T-helper 2 cell treated with Interferon-gamma antibody and Interleukin-4, amounts not matched to agents 5 μg/mL and 100 μg/mL, for 36 hours (primary cell): ENCODE measurements at regions not wholly inside any gene's neighbourhood (a gene's known extent, or its start where the extent isn't known, plus 50 kb on each side); places are given as distances from the start of the nearest gene placed in this dataset.

Source experiments
- DNase-seq: peaks from one replicate; pipeline ENCODE4 v3.0.0; 2021; ENCODE audit warnings: low spot score
- H3K27ac Mint-ChIP-seq: one replicate; pipeline ENCODE4 v1.8.0; 2021; ENCODE audit warnings: mild to moderate bottlenecking, mixed read lengths
- H3K27me3 Mint-ChIP-seq: one replicate; pipeline ENCODE4 v1.8.0; 2021; ENCODE audit warnings: low read depth, mixed read lengths
- H3K36me3 Mint-ChIP-seq: one replicate; pipeline ENCODE4 v1.8.0; 2021; ENCODE audit warnings: low read depth, mixed read lengths
- H3K4me1 Mint-ChIP-seq: one replicate; pipeline ENCODE4 v1.8.0; 2021; ENCODE audit warnings: low read depth, mixed read lengths
- H3K4me3 Mint-ChIP-seq: one replicate; pipeline ENCODE4 v1.8.0; 2022; ENCODE audit warnings: mild to moderate bottlenecking, moderate library complexity, mixed read lengths
- H3K9me3 Mint-ChIP-seq: one replicate; pipeline ENCODE4 v1.8.0; 2021; ENCODE audit warnings: mixed read lengths

- Mint-ChIP-seq H3K4me1 (no peaks in the 10 kb centered on the region), H3K27ac (no peak overlapping the region), H3K27me3 (no peaks in the 10 kb centered on the region), H3K4me3 (no peak overlapping the region), H3K36me3 (no peaks in the 10 kb centered on the region), H3K9me3 (no peaks in the 10 kb centered on the region)
- no peak for DNase-seq
Observed at GRCh38 chr11:71068963-71069362, 183.4 kb downstream of the SHANK2 start.

GRCh38 chr11:71067753-71068152 is 184.6 kb downstream of the SHANK2 start:
- no peaks in the 10 kb centered on the region for H3K36me3 Mint-ChIP-seq
- DNase-seq = no peak
- H3K27me3 Mint-ChIP-seq = no peaks in the 10 kb centered on the region
- H3K4me3 Mint-ChIP-seq = no peak overlapping the region
- H3K4me1 Mint-ChIP-seq = no peaks in the 10 kb centered on the region
- no peaks in the 10 kb centered on the region for H3K9me3 Mint-ChIP-seq
- no peak overlapping the region for H3K27ac Mint-ChIP-seq

GRCh38 chr11:71066311-71066710 is 186.1 kb downstream of the SHANK2 start:
- Mint-ChIP-seq H3K36me3 (no peaks in the 10 kb centered on the region), H3K4me1 (no peaks in the 10 kb centered on the region), H3K27me3 (no peaks in the 10 kb centered on the region), H3K4me3 (no peak overlapping the region), H3K9me3 (no peaks in the 10 kb centered on the region), H3K27ac (no peak overlapping the region)
- no peak for DNase-seq

- Mint-ChIP-seq H3K4me3 (no peak overlapping the region), H3K4me1 (no peaks in the 10 kb centered on the region), H3K27me3 (no peaks in the 10 kb centered on the region), H3K27ac (no peak overlapping the region), H3K36me3 (no peaks in the 10 kb centered on the region), H3K9me3 (no peaks in the 10 kb centered on the region)
- DNase-seq = no peak
Observed at GRCh38 chr11:71065841-71066240, 186.5 kb downstream of the SHANK2 start.

GRCh38 chr11:71064702-71065515 is 187.5 kb downstream of the SHANK2 start:
- Mint-ChIP-seq H3K27ac (no peak overlapping the region), H3K27me3 (no peaks in the 10 kb centered on the region), H3K9me3 (no peaks in the 10 kb centered on the region), H3K4me1 (no peaks in the 10 kb centered on the region), H3K4me3 (no peak overlapping the region), H3K36me3 (no peaks in the 10 kb centered on the region)
- no peak for DNase-seq

GRCh38 chr11:71064183-71064582 is 188.2 kb downstream of the SHANK2 start:
- Mint-ChIP-seq H3K4me3 (no peak overlapping the region), H3K4me1 (no peaks in the 10 kb centered on the region), H3K9me3 (no peaks in the 10 kb centered on the region), H3K27ac (no peak overlapping the region), H3K27me3 (no peaks in the 10 kb centered on the region), H3K36me3 (no peaks in the 10 kb centered on the region)
- no peak for DNase-seq

- H3K9me3 Mint-ChIP-seq = no peaks in the 10 kb centered on the region
- H3K27me3 Mint-ChIP-seq = no peaks in the 10 kb centered on the region
- H3K4me3 Mint-ChIP-seq = no peak overlapping the region
- H3K36me3 Mint-ChIP-seq = no peaks in the 10 kb centered on the region
- H3K4me1 Mint-ChIP-seq = no peaks in the 10 kb centered on the region
- H3K27ac Mint-ChIP-seq = no peak overlapping the region
- no peak for DNase-seq
Observed at GRCh38 chr11:71063129-71063528, 189.2 kb downstream of the SHANK2 start.

GRCh38 chr11:71062199-71062598 is 190.2 kb downstream of the SHANK2 start:
- no peak overlapping the region for H3K27ac Mint-ChIP-seq
- no peaks in the 10 kb centered on the region for H3K36me3 Mint-ChIP-seq
- H3K9me3 Mint-ChIP-seq = no peaks in the 10 kb centered on the region
- no peaks in the 10 kb centered on the region for H3K4me1 Mint-ChIP-seq
- no peaks in the 10 kb centered on the region for H3K27me3 Mint-ChIP-seq
- DNase-seq = no peak
- H3K4me3 Mint-ChIP-seq = no peak overlapping the region

- Mint-ChIP-seq H3K4me1 (no peaks in the 10 kb centered on the region), H3K27ac (no peak overlapping the region), H3K9me3 (no peaks in the 10 kb centered on the region), H3K4me3 (no peak overlapping the region), H3K27me3 (no peaks in the 10 kb centered on the region), H3K36me3 (no peaks in the 10 kb centered on the region)
- DNase-seq = no peak
Observed at GRCh38 chr11:71060391-71060791, 192.0 kb downstream of the SHANK2 start.

- no peak for DNase-seq
- H3K4me3 Mint-ChIP-seq = no peak overlapping the region
- H3K4me1 Mint-ChIP-seq = no peaks in the 10 kb centered on the region
- no peak overlapping the region for H3K27ac Mint-ChIP-seq
- no peaks in the 10 kb centered on the region for H3K9me3 Mint-ChIP-seq
- no peaks in the 10 kb centered on the region for H3K27me3 Mint-ChIP-seq
- no peaks in the 10 kb centered on the region for H3K36me3 Mint-ChIP-seq
Observed at GRCh38 chr11:71059662-71060061, 192.7 kb downstream of the SHANK2 start.

GRCh38 chr11:71055925-71056324 is 196.5 kb downstream of the SHANK2 start:
- Mint-ChIP-seq H3K36me3 (no peaks in the 10 kb centered on the region), H3K27ac (no peak overlapping the region), H3K27me3 (no peaks in the 10 kb centered on the region), H3K4me1 (no peaks in the 10 kb centered on the region), H3K9me3 (no peaks in the 10 kb centered on the region), H3K4me3 (no peak overlapping the region)
- DNase-seq = no peak
